ENCODE measurements at regions not wholly inside any gene's neighbourhood (a gene's known extent, or its start where the extent isn't known, plus 50 kb on each side); places are given as distances from the start of the nearest gene placed in this dataset.

DNA sequence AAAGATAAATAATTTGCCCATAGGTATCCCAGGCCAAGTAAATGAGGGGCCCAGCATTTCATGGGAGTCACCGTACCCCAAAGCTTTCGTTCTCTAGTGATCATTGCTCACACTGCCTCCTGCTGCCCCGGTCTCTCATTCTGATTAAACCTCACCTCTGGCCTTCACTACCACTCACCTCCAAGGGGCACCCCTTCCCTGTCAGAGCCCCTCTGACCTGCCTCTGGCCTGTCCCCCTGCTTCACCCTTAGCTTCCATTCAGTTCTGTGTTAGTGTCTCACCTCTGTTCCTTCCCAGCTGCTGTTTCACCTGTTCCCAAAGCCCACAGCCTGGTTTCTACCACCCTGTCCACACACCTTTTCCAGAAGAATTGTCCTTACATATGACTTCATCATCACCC lies 150.3 kb upstream of the E2F8 start:
- DNase-seq (ENCODE audit: low read depth in 2 of 2): no peak
- TF ChIP-seq, protein P1, sequence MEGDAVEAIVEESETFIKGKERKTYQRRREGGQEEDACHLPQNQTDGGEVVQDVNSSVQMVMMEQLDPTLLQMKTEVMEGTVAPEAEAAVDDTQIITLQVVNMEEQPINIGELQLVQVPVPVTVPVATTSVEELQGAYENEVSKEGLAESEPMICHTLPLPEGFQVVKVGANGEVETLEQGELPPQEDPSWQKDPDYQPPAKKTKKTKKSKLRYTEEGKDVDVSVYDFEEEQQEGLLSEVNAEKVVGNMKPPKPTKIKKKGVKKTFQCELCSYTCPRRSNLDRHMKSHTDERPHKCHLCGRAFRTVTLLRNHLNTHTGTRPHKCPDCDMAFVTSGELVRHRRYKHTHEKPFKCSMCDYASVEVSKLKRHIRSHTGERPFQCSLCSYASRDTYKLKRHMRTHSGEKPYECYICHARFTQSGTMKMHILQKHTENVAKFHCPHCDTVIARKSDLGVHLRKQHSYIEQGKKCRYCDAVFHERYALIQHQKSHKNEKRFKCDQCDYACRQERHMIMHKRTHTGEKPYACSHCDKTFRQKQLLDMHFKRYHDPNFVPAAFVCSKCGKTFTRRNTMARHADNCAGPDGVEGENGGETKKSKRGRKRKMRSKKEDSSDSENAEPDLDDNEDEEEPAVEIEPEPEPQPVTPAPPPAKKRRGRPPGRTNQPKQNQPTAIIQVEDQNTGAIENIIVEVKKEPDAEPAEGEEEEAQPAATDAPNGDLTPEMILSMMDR (IDR thresholded peaks at IDR 0.05; ENCODE audit: low read depth, low read length): no peak
- no peak overlapping the region for H3K4me3 ChIP-seq (replicated peaks in 1 of 2; ENCODE audit: low read depth in 2 of 2, low read length in 2 of 2)

DNA sequence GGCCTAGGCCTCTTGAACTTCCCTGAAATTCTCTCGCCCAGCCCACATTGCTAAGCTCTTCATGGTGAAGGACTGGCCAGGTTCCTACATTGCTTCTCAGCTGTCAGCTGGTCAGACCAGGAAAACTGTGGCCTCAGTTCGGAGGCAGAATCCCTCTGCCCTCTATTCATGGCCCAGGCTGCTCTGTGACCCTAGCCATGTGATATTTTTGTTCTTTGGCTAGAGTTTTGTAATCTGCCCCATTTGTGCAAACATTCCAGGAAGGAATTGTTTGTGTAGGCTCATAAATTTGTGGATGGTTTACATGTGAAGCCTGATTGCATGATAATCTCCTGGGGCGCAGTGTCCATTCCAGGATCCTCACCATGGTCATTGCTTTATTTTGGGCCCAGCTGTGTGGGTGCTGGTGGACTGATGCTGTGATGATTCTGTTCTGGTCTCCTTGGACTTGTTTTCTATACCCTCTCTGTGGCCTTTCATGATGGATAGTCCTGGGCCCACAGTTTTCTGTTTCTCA lies 149.1 kb upstream of the E2F8 start:
- no peak overlapping the region for H3K4me3 ChIP-seq (replicated peaks in 1 of 2; ENCODE audit: low read depth in 2 of 2, low read length in 2 of 2)
- peak; percentile 18 to 67 for DNase-seq (ENCODE audit: low read depth in 2 of 2)
- TF ChIP-seq, protein P1 (IDR thresholded peaks at IDR 0.05; ENCODE audit: low read depth, low read length): no peak

DNA sequence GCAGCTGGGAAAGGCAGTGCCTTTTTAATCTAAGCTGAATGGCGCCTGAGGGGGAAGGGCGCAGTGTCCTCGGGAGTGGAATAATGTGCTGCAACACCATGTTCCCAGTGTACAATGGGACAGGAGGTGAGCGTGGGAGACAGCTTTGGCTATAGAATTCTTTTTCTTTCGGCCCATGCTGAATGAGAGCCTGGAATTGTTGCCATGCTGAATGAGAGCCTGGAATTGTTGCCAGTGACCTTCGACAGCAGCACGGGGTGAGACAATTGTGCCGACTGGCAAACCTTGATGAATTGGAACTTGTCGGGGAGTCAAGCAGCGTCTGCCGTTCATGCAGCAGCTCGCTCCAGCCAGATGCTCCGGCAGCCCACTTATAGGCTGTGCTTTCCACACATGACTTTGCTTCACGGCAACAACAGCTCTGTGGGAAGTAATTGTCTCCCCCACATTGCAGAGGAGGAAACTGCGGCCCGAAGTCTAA lies 141.4 kb upstream of the E2F8 start:
- H3K4me3 ChIP-seq (replicated peaks in 1 of 2; ENCODE audit: low read depth in 2 of 2, low read length in 2 of 2): no peak overlapping the region
- TF ChIP-seq, protein P1 (IDR thresholded peaks at IDR 0.05; ENCODE audit: low read depth, low read length): no peak

DNA sequence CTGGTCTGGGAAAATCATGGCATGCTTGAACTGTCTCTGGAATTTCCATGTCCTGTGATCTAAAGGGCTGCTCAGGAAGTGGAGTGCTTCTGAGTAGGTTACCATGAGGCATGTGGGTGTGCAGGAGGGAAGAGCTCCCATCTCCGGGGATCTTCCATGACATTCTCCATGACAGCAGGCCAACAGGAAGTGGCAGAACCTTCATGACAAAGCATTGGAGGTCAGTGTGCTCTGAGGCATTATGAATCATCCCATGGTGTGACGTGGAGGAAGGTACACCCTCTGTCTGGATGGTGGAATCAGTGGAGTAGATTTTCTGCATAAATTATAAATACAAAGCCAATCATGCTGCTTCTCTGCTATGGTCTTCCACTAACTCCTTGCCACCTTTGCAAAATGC lies 139.6 kb upstream of the E2F8 start:
- TF ChIP-seq, protein P1 (IDR thresholded peaks at IDR 0.05; ENCODE audit: low read depth, low read length): no peak
- no peak overlapping the region for H3K4me3 ChIP-seq (replicated peaks in 1 of 2; ENCODE audit: low read depth in 2 of 2, low read length in 2 of 2)
- peak; percentile 82 to 98 for DNase-seq (ENCODE audit: low read depth in 2 of 2)

More for the DNA sequence above, 141.4 kb upstream of the E2F8 start:
- DNase-seq (ENCODE audit: low read depth in 2 of 2): peak in 1 of 2 donors; percentile 27

DNA sequence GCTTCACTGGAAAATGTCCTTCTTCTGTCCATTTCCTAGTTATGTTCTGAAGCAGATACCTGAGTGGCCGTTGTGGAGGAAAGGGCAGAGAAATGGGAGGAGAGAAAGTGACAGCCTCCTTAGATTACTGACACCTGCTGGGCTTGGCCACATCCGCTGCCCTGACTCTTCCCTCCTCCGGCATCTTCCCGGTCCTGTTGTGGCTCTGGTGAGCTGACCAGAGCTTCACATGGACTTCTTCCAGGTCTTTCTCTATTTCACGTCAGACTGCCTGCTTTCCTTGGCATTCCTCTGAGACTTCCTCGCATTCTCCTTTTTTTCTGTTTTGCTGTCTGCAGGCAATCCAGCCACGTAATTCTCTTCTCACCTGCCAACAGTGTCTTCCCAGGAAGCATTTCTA lies 138.7 kb upstream of the E2F8 start:
- TF ChIP-seq, protein P1 (IDR thresholded peaks at IDR 0.05; ENCODE audit: low read depth, low read length): no peak
- DNase-seq (ENCODE audit: low read depth in 2 of 2): peak; percentile 37 to 66

DNA sequence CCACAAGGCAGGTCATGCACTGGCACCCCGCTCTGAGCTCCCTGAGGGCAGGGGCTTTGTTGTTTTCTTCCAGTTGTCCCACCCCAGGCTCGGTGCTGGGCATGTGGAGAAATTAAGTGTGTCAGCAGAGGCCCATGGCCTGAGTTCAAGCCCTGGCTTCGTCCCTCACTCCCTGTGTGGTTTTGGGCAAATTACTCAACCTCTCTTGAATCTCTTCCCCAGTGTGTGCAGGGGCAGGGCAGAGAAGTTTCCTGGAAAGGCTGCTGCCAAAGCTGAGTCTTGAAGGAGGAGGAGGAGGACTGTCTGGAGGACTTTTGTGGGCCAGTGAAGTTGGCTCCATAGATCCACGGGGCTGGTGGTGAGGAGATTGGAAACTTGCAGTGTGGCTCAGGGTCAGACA lies 138.1 kb upstream of the E2F8 start:
- no peak overlapping the region for H3K4me3 ChIP-seq (replicated peaks in 1 of 2; ENCODE audit: low read depth in 2 of 2, low read length in 2 of 2)

More for the DNA sequence above, 138.7 kb upstream of the E2F8 start:
- H3K4me3 ChIP-seq (replicated peaks in 1 of 2; ENCODE audit: low read depth in 2 of 2, low read length in 2 of 2): no peak overlapping the region

More for the DNA sequence above, 138.1 kb upstream of the E2F8 start:
- TF ChIP-seq, protein P1 (IDR thresholded peaks at IDR 0.05; ENCODE audit: low read depth, low read length): no peak
- DNase-seq (ENCODE audit: low read depth in 2 of 2): peak; percentile 51 to 59
